IMR-90 (cell line): ENCODE measurements at regions not wholly inside any gene's neighbourhood (a gene's known extent, or its start where the extent isn't known, plus 50 kb on each side); places are given as distances from the start of the nearest gene placed in this dataset.

Source experiments
- BHLHE40 ChIP-seq: fragments of 150-350 bp; IDR thresholded peaks from 2 replicates; pipeline ENCODE4 v1.6.1; 2016; ENCODE audit warnings: mild to moderate bottlenecking, low read depth, low read length
- CEBPB ChIP-seq: IDR thresholded peaks from 2 replicates; pipeline ENCODE4 v1.6.1; 2012; ENCODE audit warnings: low read depth, low read length, improper control_type of control experiment
- MAFK ChIP-seq: IDR thresholded peaks from 2 replicates; pipeline ENCODE4 v1.6.1; 2012; ENCODE audit warnings: low read depth, low read length, improper control_type of control experiment
- MXI1 ChIP-seq: IDR thresholded peaks from 2 replicates; pipeline ENCODE4 v1.6.1; 2012; ENCODE audit warnings: low read depth, mild to moderate bottlenecking, low read length, moderate library complexity, borderline replicate concordance
- NFE2L2 ChIP-seq: fragments of 150-350 bp; IDR thresholded peaks from 2 replicates; pipeline ENCODE4 v1.6.1; 2016; ENCODE audit warnings: low read depth, mild to moderate bottlenecking, low read length
- POLR2A ChIP-seq: IDR thresholded peaks from 2 replicates; pipeline ENCODE4 v1.6.1; 2012; ENCODE audit warnings: mild to moderate bottlenecking, low read depth, low read length
- RAD21 ChIP-seq: IDR thresholded peaks from 2 replicates; pipeline ENCODE4 v1.6.1; 2012; ENCODE audit warnings: low read length, improper control_type of control experiment
- RCOR1 ChIP-seq: IDR thresholded peaks from 2 replicates; pipeline ENCODE4 v1.6.1; 2012; ENCODE audit warnings: mild to moderate bottlenecking, low read length, improper control_type of control experiment; ENCODE audit not compliant: insufficient replicate concordance
- RFX5 ChIP-seq: IDR thresholded peaks from 2 replicates; pipeline ENCODE4 v1.8.0; 2012; ENCODE audit warnings: low read depth, mild to moderate bottlenecking, low read length, moderate library complexity
- TF ChIP-seq, protein P1 (sequence below): conservative IDR thresholded peaks from 2 replicates; pipeline ENCODE4 v1.5.1; 2012; ENCODE audit warnings: mild to moderate bottlenecking, low read depth, low read length, improper control_type of control experiment
- TF ChIP-seq, protein P2 (sequence below): fragments of 150-350 bp; IDR thresholded peaks from 2 replicates; pipeline ENCODE4 v1.6.1; 2017; ENCODE audit warnings: mild to moderate bottlenecking, antibody characterized with exemption, low read length, low read depth
- TF ChIP-seq, protein P3 (sequence below): fragments of 150-350 bp; IDR thresholded peaks from 2 replicates; pipeline ENCODE4 v1.6.1; 2016; ENCODE audit warnings: low read depth, mild to moderate bottlenecking, low read length, moderate library complexity, borderline replicate concordance

DNA sequence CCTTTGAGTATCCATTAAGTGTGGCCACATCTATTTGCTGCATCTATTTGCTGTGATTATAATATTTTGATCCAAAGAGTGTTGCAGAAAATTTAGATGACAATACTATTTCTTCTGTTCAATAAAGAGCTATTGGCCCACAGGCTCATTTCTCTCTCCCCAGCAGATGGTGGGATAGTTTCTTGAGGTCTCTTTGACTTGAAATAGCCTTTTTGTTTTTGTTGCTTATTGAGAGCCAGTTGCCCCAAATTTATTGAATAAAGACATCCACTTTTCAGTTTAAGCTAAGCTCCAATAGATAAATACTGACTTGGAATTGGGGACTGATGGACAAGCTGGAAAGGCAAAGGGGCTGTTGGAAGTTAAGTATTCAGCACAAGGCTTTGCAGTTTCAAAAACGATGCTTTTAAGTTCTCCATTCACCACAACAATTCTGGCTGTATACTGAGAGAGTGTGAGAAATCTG lies 290.1 kb upstream of the MPDZ start:
- TF ChIP-seq POLR2A (no peak), RCOR1 (no peak), RFX5 (no peak), RAD21 (no peak), MXI1 (no peak), NFE2L2 (no peak), MAFK (no peak), CEBPB (no peak), BHLHE40 (no peak)
- TF ChIP-seq, protein P1, sequence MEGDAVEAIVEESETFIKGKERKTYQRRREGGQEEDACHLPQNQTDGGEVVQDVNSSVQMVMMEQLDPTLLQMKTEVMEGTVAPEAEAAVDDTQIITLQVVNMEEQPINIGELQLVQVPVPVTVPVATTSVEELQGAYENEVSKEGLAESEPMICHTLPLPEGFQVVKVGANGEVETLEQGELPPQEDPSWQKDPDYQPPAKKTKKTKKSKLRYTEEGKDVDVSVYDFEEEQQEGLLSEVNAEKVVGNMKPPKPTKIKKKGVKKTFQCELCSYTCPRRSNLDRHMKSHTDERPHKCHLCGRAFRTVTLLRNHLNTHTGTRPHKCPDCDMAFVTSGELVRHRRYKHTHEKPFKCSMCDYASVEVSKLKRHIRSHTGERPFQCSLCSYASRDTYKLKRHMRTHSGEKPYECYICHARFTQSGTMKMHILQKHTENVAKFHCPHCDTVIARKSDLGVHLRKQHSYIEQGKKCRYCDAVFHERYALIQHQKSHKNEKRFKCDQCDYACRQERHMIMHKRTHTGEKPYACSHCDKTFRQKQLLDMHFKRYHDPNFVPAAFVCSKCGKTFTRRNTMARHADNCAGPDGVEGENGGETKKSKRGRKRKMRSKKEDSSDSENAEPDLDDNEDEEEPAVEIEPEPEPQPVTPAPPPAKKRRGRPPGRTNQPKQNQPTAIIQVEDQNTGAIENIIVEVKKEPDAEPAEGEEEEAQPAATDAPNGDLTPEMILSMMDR = no peak
- TF ChIP-seq, protein P2, sequence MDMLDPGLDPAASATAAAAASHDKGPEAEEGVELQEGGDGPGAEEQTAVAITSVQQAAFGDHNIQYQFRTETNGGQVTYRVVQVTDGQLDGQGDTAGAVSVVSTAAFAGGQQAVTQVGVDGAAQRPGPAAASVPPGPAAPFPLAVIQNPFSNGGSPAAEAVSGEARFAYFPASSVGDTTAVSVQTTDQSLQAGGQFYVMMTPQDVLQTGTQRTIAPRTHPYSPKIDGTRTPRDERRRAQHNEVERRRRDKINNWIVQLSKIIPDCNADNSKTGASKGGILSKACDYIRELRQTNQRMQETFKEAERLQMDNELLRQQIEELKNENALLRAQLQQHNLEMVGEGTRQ = no peak
- TF ChIP-seq, protein P3, sequence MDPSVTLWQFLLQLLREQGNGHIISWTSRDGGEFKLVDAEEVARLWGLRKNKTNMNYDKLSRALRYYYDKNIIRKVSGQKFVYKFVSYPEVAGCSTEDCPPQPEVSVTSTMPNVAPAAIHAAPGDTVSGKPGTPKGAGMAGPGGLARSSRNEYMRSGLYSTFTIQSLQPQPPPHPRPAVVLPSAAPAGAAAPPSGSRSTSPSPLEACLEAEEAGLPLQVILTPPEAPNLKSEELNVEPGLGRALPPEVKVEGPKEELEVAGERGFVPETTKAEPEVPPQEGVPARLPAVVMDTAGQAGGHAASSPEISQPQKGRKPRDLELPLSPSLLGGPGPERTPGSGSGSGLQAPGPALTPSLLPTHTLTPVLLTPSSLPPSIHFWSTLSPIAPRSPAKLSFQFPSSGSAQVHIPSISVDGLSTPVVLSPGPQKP = no peak
